SK-N-SH treated with all-trans-retinoic acid at 6 μM for 48 hours (cell line): ENCODE measurements at regions not wholly inside any gene's neighbourhood (a gene's known extent, or its start where the extent isn't known, plus 50 kb on each side); places are given as distances from the start of the nearest gene placed in this dataset.

Experiments
- ARNTL ChIP-seq: fragments of 450-650 bp; formaldehyde crosslinking; IDR thresholded peaks from 2 replicates; pipeline ENCODE4 v1.5.0; 2020; ENCODE audit warnings: low read depth, mild to moderate bottlenecking, moderate library complexity, borderline replicate concordance
- RARB ChIP-seq: fragments of 250-450 bp; sonication (Bioruptor Pico); IDR thresholded peaks from 2 replicates; pipeline ENCODE4 v1.8.0; 2021; ENCODE audit warnings: mild to moderate bottlenecking, moderate library complexity
- ZFP3 ChIP-seq: fragments of 250-450 bp; sonication (Bioruptor Pico); IDR thresholded peaks from 2 replicates; pipeline ENCODE4 v1.5.0; 2020; ENCODE audit warnings: mild to moderate bottlenecking, moderate library complexity
- ZNF565 ChIP-seq: fragments of 450-650 bp; formaldehyde crosslinking; conservative IDR thresholded peaks from 2 replicates; pipeline ENCODE4 v1.5.0; 2020; ENCODE audit warnings: low read depth, mild to moderate bottlenecking, moderate library complexity
- ZNF70 ChIP-seq: fragments of 450-650 bp; formaldehyde crosslinking; IDR thresholded peaks from 2 replicates; pipeline ENCODE4 v1.5.0; 2020; ENCODE audit warnings: mild to moderate bottlenecking, moderate library complexity

GRCh38 chr12:125222876-125223275 lies 157.6 kb downstream of the AACS start:
- TF ChIP-seq ARNTL (CRISPR knock-in tag) (no peak), ZNF565 (CRISPR knock-in tag) (no peak), RARB (CRISPR knock-in tag) (no peak), ZFP3 (CRISPR knock-in tag) (no peak), ZNF70 (CRISPR knock-in tag) (no peak)
